Skeletal muscle tissue (tissue), 3 donors: ENCODE measurements at regions not wholly inside any gene's neighbourhood (a gene's known extent, or its start where the extent isn't known, plus 50 kb on each side); places are given as distances from the start of the nearest gene placed in this dataset.

ENCODE experiments used
- H3K27ac ChIP-seq: one replicate; pipeline ENCODE4 v1.7.0; 2013; ENCODE audit warnings: mild to moderate bottlenecking, low read depth, low read length, inconsistent platforms
- H3K27me3 ChIP-seq, 3 donors: one replicate each; pipeline ENCODE4 v1.7.0; 2013; ENCODE audit warnings: low read length in 3 of 3; ENCODE audit not compliant: control insufficient read depth in 3 of 3, insufficient read depth in 3 of 3
- H3K36me3 ChIP-seq, 3 donors: one replicate each; pipeline ENCODE4 v1.7.0; 2013; ENCODE audit warnings: low read length in 3 of 3; ENCODE audit not compliant: control insufficient read depth in 3 of 3, insufficient read depth in 3 of 3
- H3K4me1 ChIP-seq, 3 donors: one replicate each; pipeline ENCODE4 v1.7.0; 2013; ENCODE audit warnings: low read length in 3 of 3, mild to moderate bottlenecking in 3 of 3; ENCODE audit not compliant: control insufficient read depth in 3 of 3, insufficient read depth in 3 of 3
- H3K4me3 ChIP-seq, 3 donors: one replicate each; pipeline ENCODE4 v1.7.0; 2013; ENCODE audit warnings: low read length in 3 of 3
- H3K9ac ChIP-seq, 3 donors: one replicate each; pipeline ENCODE4 v1.7.0; 2013; ENCODE audit warnings: low read length in 3 of 3, mild to moderate bottlenecking in 3 of 3, moderate library complexity in 2 of 3, low read depth in 1 of 3
- H3K9me3 ChIP-seq, 3 donors: one replicate each; pipeline ENCODE4 v1.7.0; 2013; ENCODE audit warnings: low read length in 3 of 3; ENCODE audit not compliant: control insufficient read depth in 3 of 3
- donor health status: Osteomylitis.

DNA sequence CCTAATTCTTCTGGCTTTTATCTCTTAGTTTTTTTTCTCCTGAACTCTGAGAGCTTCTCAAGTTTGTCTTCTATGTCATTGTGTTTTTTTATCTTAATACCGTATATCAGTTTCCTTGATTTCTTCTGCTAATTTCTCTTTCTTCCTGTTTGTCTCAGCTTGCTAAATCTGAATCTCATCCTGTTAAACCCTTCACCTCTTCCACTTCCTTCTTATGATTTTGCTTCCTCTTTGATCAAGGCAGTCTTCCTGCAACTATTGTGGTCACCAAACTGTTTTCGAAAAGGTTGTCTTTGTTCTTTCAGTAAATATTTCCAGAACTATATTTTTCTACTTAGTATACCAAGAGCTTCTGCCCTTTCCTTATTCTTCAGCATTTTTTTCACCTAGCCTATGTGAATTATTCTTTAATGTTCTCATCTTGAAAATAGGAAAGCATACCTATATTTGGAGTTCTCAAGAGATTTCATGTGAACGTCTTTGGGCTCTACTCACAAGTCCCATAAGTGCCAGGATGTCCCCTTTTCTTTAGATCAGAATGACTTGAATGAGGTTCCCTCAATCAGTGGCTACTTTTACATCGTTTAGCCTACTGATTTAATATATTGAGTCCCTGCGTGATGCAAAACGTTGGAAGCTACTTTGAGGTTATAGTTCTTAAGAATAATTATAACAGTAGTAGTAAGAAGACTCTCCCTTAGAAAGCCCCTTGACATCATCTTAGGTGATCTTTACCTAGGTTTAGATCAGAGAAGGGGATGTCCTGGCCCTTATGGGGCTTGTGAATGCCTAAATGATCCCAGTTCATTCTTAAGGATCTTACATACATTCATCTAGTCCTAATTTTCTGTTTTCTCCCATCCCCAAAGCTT is 415.4 kb upstream of the AUTS2 start:
- Histone ChIP-seq H3K4me3 (no peak overlapping the region), H3K27me3 (no peaks in the 10 kb centered on the region), H3K36me3 (no peaks in the 10 kb centered on the region), H3K9me3 (no peaks in the 10 kb centered on the region), H3K4me1 (no peaks in the 10 kb centered on the region), H3K9ac (no peak overlapping the region), H3K27ac (no peak overlapping the region)

DNA sequence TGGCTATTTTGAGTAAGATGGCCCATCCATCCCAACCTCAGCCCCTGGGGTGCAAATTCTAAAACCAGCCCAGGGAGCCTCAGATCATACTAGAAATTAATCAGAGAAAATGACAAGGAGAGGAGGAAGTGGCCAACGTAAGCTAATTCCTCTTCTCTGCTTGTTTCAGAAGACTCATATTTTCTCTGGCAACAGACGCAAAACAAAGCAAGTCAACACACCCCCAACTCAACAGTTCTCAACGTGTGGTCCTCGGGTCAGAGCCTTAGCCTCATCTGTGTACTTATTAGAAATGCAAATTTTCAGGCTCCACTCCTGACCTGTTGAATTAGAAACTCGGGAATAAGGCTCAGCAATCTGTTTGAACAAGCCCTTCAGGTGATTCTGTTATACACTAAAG is 413.9 kb upstream of the AUTS2 start:
- Histone ChIP-seq H3K9me3 (no peaks in the 10 kb centered on the region), H3K27me3 (no peaks in the 10 kb centered on the region), H3K27ac (no peak overlapping the region), H3K36me3 (no peaks in the 10 kb centered on the region), H3K9ac (no peak overlapping the region), H3K4me1 (no peaks in the 10 kb centered on the region), H3K4me3 (no peak overlapping the region)

DNA sequence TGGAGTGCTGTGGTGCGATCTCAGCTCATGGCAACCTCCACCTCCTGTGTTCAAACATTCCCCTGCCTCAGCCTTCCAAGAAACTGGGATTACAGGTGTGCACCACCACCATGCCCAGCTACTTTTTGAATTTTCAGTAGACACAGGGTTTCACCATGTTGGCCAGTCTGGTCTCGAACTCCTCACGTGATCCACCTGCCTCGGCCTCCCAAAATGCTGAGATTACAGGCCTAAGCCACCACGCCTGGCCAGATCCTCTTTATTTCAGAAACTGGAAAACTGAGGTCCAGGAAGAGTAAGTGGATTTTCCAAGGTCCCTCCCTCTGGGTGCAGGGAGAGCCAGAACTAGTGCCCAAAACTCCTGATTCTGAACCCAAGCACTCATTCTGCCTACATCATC is 413.1 kb upstream of the AUTS2 start:
- no peaks in the 10 kb centered on the region for H3K27me3 ChIP-seq
- H3K4me1 ChIP-seq, result peaks cover 0 to under 1% (median 0%) of the 10 kb centered on the region in 3 donors
- no peaks in the 10 kb centered on the region for H3K9me3 ChIP-seq
- H3K9ac ChIP-seq, result no peak overlapping the region
- H3K4me3 ChIP-seq, result no peak overlapping the region
- H3K36me3 ChIP-seq, result no peaks in the 10 kb centered on the region
- H3K27ac ChIP-seq, result no peak overlapping the region

DNA sequence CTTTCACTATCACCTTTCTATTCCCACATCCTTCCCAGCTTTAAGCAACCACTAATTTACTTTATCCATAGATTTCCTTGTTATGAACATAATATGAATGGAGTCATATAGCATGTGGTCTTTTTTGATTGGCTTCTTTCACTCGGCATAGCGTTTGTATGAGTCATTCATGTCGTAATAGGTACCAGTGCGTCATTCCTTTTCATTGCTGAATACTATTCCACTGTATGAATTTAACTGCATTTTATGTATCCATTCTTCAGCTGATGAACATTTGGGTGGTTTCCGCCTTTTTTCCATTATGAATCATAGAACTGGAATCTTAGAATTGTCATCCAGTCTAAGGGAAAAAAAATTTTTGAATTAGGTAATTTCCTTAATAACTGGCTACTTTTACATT is 411.3 kb upstream of the AUTS2 start:
- Histone ChIP-seq H3K9me3 (no peaks in the 10 kb centered on the region), H3K36me3 (no peaks in the 10 kb centered on the region), H3K4me3 (no peak overlapping the region), H3K27me3 (no peaks in the 10 kb centered on the region), H3K27ac (no peak overlapping the region), H3K4me1 (peaks cover 0 to 5% (median 0%) of the 10 kb centered on the region in 3 donors), H3K9ac (no peak overlapping the region)

DNA sequence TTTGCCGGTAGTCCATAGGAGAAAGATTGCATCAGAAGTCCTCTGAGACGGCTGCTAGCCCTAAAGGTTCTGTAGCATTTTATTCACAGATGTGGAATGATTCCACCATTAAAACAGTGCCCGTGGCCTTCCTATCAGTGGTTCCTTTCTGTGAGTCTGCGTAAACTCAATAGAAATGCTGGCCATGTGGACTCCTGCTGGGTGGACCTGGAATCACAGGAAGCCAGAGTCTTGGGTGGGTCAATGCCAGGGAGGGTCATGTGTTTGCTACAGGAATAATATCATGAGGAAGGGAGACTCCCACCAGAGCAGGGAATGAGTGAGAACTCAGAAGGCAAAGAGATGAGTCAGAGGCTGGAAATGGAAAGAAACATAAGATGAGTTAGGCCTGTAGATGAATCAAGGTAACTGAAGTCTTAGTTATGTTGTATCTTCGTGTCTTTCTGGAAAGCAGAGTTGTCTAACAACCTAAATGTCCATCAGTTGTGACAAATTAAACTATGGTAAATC is 410.4 kb upstream of the AUTS2 start:
- H3K9me3 ChIP-seq, result no peaks in the 10 kb centered on the region
- H3K4me1 ChIP-seq, result peaks cover 0 to 5% (median 0%) of the 10 kb centered on the region in 3 donors
- H3K9ac ChIP-seq, result no peak overlapping the region
- H3K4me3 ChIP-seq, result no peak overlapping the region
- H3K36me3 ChIP-seq, result no peaks in the 10 kb centered on the region
- H3K27ac ChIP-seq, result no peak overlapping the region
- no peaks in the 10 kb centered on the region for H3K27me3 ChIP-seq

DNA sequence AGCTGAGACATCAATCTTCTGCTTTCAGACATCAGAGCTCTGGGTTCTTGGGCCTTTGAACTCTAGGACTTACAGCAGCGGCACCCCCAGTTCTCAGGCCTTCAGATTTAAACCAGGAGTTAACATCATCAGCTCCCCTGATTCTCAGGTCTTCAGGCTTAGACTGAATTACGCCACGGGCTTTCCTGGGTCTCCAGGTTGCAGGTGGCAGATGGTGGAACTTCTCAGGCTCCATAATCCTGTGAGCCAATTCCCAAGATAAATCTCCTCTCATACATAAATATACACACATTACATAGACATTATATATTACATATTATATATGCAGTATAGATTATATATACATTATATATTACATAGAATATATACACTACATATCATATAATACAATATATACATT is 408.9 kb upstream of the AUTS2 start:
- no peaks in the 10 kb centered on the region for H3K36me3 ChIP-seq
- no peak overlapping the region for H3K9ac ChIP-seq
- H3K9me3 ChIP-seq, result no peaks in the 10 kb centered on the region
- peaks cover 0 to 5% (median 0%) of the 10 kb centered on the region in 3 donors for H3K4me1 ChIP-seq
- H3K4me3 ChIP-seq, result no peak overlapping the region
- H3K27ac ChIP-seq, result no peak overlapping the region
- no peaks in the 10 kb centered on the region for H3K27me3 ChIP-seq

DNA sequence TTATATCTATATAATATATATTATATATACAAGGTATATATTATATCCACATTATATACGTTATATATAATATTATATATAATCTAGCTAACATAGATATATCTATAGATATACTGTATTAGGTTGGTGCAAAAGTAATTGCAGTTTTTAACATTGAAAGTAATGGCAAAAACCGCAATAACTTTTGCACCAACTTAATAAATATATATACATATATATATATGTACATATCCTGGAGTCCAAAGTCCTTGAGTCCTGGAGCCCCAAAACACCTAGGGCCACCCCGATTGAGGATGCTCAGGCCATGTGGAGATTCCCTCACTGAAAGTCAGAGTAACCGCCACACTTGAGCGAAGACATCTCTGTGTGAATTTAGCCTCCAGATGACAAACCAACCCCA is 408.2 kb upstream of the AUTS2 start:
- H3K4me1 ChIP-seq, result peaks cover 0 to 5% (median 0%) of the 10 kb centered on the region in 3 donors
- no peak overlapping the region for H3K4me3 ChIP-seq
- H3K27me3 ChIP-seq, result no peaks in the 10 kb centered on the region
- no peak overlapping the region for H3K27ac ChIP-seq
- H3K36me3 ChIP-seq, result no peaks in the 10 kb centered on the region
- no peaks in the 10 kb centered on the region for H3K9me3 ChIP-seq
- H3K9ac ChIP-seq, result no peak overlapping the region

DNA sequence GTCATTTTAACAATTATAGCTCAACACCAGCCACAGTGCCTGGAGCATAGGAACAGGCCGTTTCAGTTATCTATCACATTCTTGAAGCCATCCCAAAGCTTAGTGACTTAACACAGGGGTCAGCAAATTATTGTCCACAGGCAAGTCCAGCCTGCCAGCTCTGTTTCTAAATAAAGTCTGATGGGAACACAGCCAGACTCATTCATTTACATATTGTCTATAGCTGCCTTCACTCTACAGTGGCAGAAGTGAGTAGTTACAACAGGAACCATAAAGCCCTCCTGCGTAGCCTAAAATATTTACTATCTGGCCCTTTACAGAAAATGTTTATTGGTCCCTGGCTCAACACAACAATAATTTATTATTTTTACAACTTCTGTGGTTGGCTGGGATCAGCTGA is 407.5 kb upstream of the AUTS2 start:
- Histone ChIP-seq H3K4me3 (no peak overlapping the region), H3K27me3 (no peaks in the 10 kb centered on the region), H3K9ac (no peak overlapping the region), H3K36me3 (no peaks in the 10 kb centered on the region), H3K27ac (no peak overlapping the region), H3K9me3 (no peaks in the 10 kb centered on the region), H3K4me1 (peaks cover 0 to 5% (median 0%) of the 10 kb centered on the region in 3 donors)

DNA sequence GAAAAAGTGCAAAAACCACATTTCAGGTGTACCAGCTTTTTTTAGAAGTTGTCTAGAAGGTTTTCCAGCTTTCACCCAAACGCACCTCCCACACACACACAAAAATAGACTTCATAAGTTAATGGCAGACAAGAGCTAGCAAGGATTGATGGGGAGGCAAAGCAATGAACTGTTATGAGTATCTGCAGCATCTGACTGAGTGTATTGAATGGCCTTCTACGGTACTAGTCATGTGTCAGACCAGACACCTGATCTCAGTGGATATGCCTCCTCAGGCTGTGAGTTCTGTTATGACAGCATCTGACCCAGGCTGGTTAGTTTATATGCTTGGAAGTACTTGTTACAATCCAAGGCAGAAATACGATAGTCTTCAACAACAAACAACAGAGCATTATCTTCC is 406.1 kb upstream of the AUTS2 start:
- no peak overlapping the region for H3K4me3 ChIP-seq
- H3K36me3 ChIP-seq, result no peaks in the 10 kb centered on the region
- H3K9ac ChIP-seq, result no peak overlapping the region
- no peaks in the 10 kb centered on the region for H3K27me3 ChIP-seq
- peaks cover 0 to 5% (median 0%) of the 10 kb centered on the region in 3 donors for H3K4me1 ChIP-seq
- H3K27ac ChIP-seq, result no peak overlapping the region
- H3K9me3 ChIP-seq, result no peaks in the 10 kb centered on the region

DNA sequence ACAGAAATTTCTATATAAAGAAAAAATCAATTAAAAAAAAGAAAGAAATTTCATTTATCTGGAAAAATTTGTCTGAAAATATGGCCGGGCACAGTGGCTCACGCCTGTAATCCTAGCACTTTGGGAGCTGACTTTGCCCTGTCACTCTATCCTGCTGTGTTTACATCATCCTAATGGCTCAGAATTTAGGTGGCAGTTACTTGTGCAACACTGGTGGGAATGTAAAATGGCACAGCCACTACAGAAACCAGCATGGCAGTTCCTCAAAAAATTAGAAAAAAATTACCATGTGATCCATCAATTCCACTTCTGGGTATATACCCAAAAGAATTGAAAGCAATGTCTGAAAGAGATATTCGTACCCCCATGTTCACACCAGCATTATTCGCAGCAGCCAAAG is 405.2 kb upstream of the AUTS2 start:
- Histone ChIP-seq H3K36me3 (no peaks in the 10 kb centered on the region), H3K9ac (no peak overlapping the region), H3K9me3 (no peaks in the 10 kb centered on the region), H3K4me1 (peaks cover 0 to 5% (median 0%) of the 10 kb centered on the region in 3 donors), H3K27ac (no peak overlapping the region), H3K4me3 (no peak overlapping the region), H3K27me3 (no peaks in the 10 kb centered on the region)
